GM12891 (cell line): ENCODE measurements at regions not wholly inside any gene's neighbourhood (a gene's known extent, or its start where the extent isn't known, plus 50 kb on each side); places are given as distances from the start of the nearest gene placed in this dataset.

Experiments used
- PAX5 ChIP-seq: IDR thresholded peaks from 2 replicates; pipeline ENCODE4 v1.6.1; 2011; ENCODE audit warnings: low read length, moderate library complexity, mild to moderate bottlenecking; ENCODE audit not compliant: insufficient read depth, severe bottlenecking
- POLR2A ChIP-seq: IDR thresholded peaks from 2 replicates; pipeline ENCODE4 v1.6.1; 2011; ENCODE audit warnings: low read depth, low read length, control low read depth
- POLR2AphosphoS5 ChIP-seq: IDR thresholded peaks from 2 replicates; pipeline ENCODE4 v1.6.1; 2011; ENCODE audit warnings: low read depth, low read length, control low read depth
- SPI1 ChIP-seq: IDR thresholded peaks from 2 replicates; pipeline ENCODE4 v1.6.1; 2011; ENCODE audit warnings: low read depth, low read length, control low read depth
- TAF1 ChIP-seq: IDR thresholded peaks from 2 replicates; pipeline ENCODE4 v1.6.1; 2011; ENCODE audit warnings: low read depth, low read length, control low read depth

GRCh38 chr2:34188464-34189303 is 589.6 kb upstream of the FAM98A start:
- TF ChIP-seq PAX5, result no peak
- TF ChIP-seq POLR2A, result no peak
- no peak for TF ChIP-seq POLR2AphosphoS5
- no peak for TF ChIP-seq SPI1
- no peak for TF ChIP-seq TAF1
